ENCODE measurements at regions not wholly inside any gene's neighbourhood (a gene's known extent, or its start where the extent isn't known, plus 50 kb on each side); places are given as distances from the start of the nearest gene placed in this dataset.

- TF ChIP-seq ZNF592 (IDR thresholded peaks at IDR 0.05): no peak
Observed at GRCh38 chr1:221635305-221635704, 106.6 kb downstream of the DUSP10 start (continued).

- H3K4me2 ChIP-seq (ENCODE audit: control insufficient read depth, insufficient read depth): no peak overlapping the region
- intact Hi-C loops (cut with micrococcal nuclease; ENCODE audit: unreplicated experiment): no loop called here
- no peak overlapping the region for H3K27ac ChIP-seq (ENCODE audit: control insufficient read depth, insufficient read depth)
- H3K4me3 ChIP-seq: no peak overlapping the region
- in situ Hi-C loops (cut with MboI): no loop called here
- H3K4me1 ChIP-seq (ENCODE audit: control insufficient read depth, insufficient read depth, low read length): no peaks in the 10 kb centered on the region
- H3K79me2 ChIP-seq (ENCODE audit: control insufficient read depth, insufficient read depth, low read length): no peaks in the 10 kb centered on the region
- no peaks in the 10 kb centered on the region; the same call in none of the 3 replicates for H3K9me3 ChIP-seq (replicated peaks; ENCODE audit: control insufficient read depth, insufficient read depth, low read length)
- ChIA-PET RAD21 (ENCODE audit: unreplicated experiment) (no interaction called here), CTCF (interaction anchor here (1.3 kb wide), 1 partner anchor 10 kb away, joined by 3 read pairs; no protein-coding TSS in a partner anchor), POLR2A (no interaction called here), SMC1A (ENCODE audit: uncharacterized antibody, unreplicated experiment) (interaction anchor here (0.8 to 3.5 kb wide), 4 partner anchors 10 to 71 kb away, joined by 3 to 20 read pairs (median 4); no protein-coding TSS in a partner anchor)
- no peaks in the 10 kb centered on the region for H3K36me3 ChIP-seq (ENCODE audit: control insufficient read depth in 2 of 2, insufficient read depth in 2 of 2, low read length in 1 of 2)
- ATAC-seq (no peak), DNase-seq (ENCODE audit: low read depth, low spot score) (no peak), FAIRE-seq (no peak)
- H3K27me3 ChIP-seq (replicated peaks in 1 of 2; ENCODE audit: control insufficient read depth in 2 of 2, insufficient read depth in 2 of 2, low read length in 1 of 2): no peaks in the 10 kb centered on the region
- BruUV-seq (replicated peaks): no TSS peak
- no peaks in the 10 kb centered on the region for H4K20me1 ChIP-seq (ENCODE audit: control insufficient read depth, insufficient read depth)
- no peak overlapping the region; the same call in 1 of the 2 replicates for H2AFZ ChIP-seq (ENCODE audit: control insufficient read depth, low read depth, low read length)
- 32% methylated on average over 3 of the region's 3 CpGs for WGBS (ENCODE audit: insufficient coverage, insufficient replicate concordance, low lambda C conversion rate, missing lambda C conversion rate)
- no peak overlapping the region for H3K9ac ChIP-seq (ENCODE audit: control insufficient read depth, insufficient read depth, low read length)
- TF ChIP-seq, protein P1, sequence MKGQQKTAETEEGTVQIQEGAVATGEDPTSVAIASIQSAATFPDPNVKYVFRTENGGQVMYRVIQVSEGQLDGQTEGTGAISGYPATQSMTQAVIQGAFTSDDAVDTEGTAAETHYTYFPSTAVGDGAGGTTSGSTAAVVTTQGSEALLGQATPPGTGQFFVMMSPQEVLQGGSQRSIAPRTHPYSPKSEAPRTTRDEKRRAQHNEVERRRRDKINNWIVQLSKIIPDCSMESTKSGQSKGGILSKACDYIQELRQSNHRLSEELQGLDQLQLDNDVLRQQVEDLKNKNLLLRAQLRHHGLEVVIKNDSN (IDR thresholded peaks at IDR 0.05; ENCODE audit: borderline replicate concordance, extremely low read length, insufficient read depth, low read depth, low read length): no peak
- no peak for TF ChIP-seq NFYA (IDR thresholded peaks at IDR 0.05; ENCODE audit: borderline replicate concordance, low read depth, low read length)
- TF ChIP-seq SPI1 (IDR thresholded peaks at IDR 0.05; ENCODE audit: borderline replicate concordance, insufficient read depth, low read depth, low read length): no peak
- TF ChIP-seq BMI1 (IDR thresholded peaks at IDR 0.05; ENCODE audit: borderline replicate concordance): no peak
- no peak for TF ChIP-seq ZNF687 (IDR thresholded peaks at IDR 0.05)
- no peak for TF ChIP-seq IRF4 (IDR thresholded peaks at IDR 0.05; ENCODE audit: low read depth, low read length)
- TF ChIP-seq CEBPZ (IDR thresholded peaks at IDR 0.05; ENCODE audit: low read depth, low read length): no peak
- TF ChIP-seq ATF7 (IDR thresholded peaks at IDR 0.05; ENCODE audit: low read depth): no peak
- TF ChIP-seq RAD21 (IDR thresholded peaks at IDR 0.05; ENCODE audit: insufficient read depth, low read depth, low read length): no peak
Observed at GRCh38 chr1:221636096-221636495, 105.8 kb downstream of the DUSP10 start.
